ENCODE measurements at regions not wholly inside any gene's neighbourhood (a gene's known extent, or its start where the extent isn't known, plus 50 kb on each side); places are given as distances from the start of the nearest gene placed in this dataset.

GRCh38 chr5:106380736-106381135 lies 1290.0 kb downstream of the EFNA5 start:
- H3K4me3 Mint-ChIP-seq (ENCODE audit: unreplicated experiment), result no peak overlapping the region
- peaks cover 12% of the 10 kb centered on the region for H3K4me1 Mint-ChIP-seq (ENCODE audit: insufficient read depth, unreplicated experiment)
- TF ChIP-seq CTCF (IDR thresholded peaks at IDR 0.05; ENCODE audit: unreplicated experiment), result no peak
- CTCF ChIA-PET, result no interaction called here
- H3K36me3 Mint-ChIP-seq (ENCODE audit: insufficient read depth, unreplicated experiment), result no peaks in the 10 kb centered on the region
- BruUV-seq (replicated peaks), result no TSS peak
- peak; percentile 24 for DNase-seq (ENCODE audit: unreplicated experiment)
- POLR2A ChIA-PET, result no interaction called here
- H3K27ac Mint-ChIP-seq (ENCODE audit: low read depth, unreplicated experiment), result no peak overlapping the region
- no peaks in the 10 kb centered on the region for H3K27me3 Mint-ChIP-seq (ENCODE audit: insufficient read depth, unreplicated experiment)
- intact Hi-C loops (cut with micrococcal nuclease), result no loop called here
- no peaks in the 10 kb centered on the region for H3K9me3 Mint-ChIP-seq (ENCODE audit: unreplicated experiment)

GRCh38 chr5:106376522-106376921 lies 1294.2 kb downstream of the EFNA5 start:
- POLR2A ChIA-PET, result no interaction called here
- DNase-seq (ENCODE audit: unreplicated experiment), result peak; percentile 26
- no peak for TF ChIP-seq CTCF (IDR thresholded peaks at IDR 0.05; ENCODE audit: unreplicated experiment)
- Mint-ChIP-seq H3K9me3 (ENCODE audit: unreplicated experiment) (no peaks in the 10 kb centered on the region), H3K4me3 (ENCODE audit: unreplicated experiment) (no peak overlapping the region), H3K27ac (ENCODE audit: low read depth, unreplicated experiment) (no peak overlapping the region), H3K36me3 (ENCODE audit: insufficient read depth, unreplicated experiment) (no peaks in the 10 kb centered on the region), H3K4me1 (ENCODE audit: insufficient read depth, unreplicated experiment) (peaks cover 12% of the 10 kb centered on the region), H3K27me3 (ENCODE audit: insufficient read depth, unreplicated experiment) (no peaks in the 10 kb centered on the region)
- intact Hi-C loops (cut with micrococcal nuclease), result no loop called here
- CTCF ChIA-PET, result interaction anchor here (0.9 kb wide), 1 partner anchor 78 kb away, joined by 3 read pairs; no protein-coding TSS in a partner anchor
- no TSS peak for BruUV-seq (replicated peaks)

GRCh38 chr5:106374956-106375355 lies 1295.8 kb downstream of the EFNA5 start:
- Mint-ChIP-seq H3K27ac (ENCODE audit: low read depth, unreplicated experiment) (no peak overlapping the region), H3K4me3 (ENCODE audit: unreplicated experiment) (no peak overlapping the region)

GRCh38 chr5:106368021-106368420 lies 1302.7 kb downstream of the EFNA5 start:
- Mint-ChIP-seq H3K4me1 (ENCODE audit: insufficient read depth, unreplicated experiment) (no peaks in the 10 kb centered on the region), H3K27me3 (ENCODE audit: insufficient read depth, unreplicated experiment) (no peaks in the 10 kb centered on the region), H3K27ac (ENCODE audit: low read depth, unreplicated experiment) (no peak overlapping the region), H3K36me3 (ENCODE audit: insufficient read depth, unreplicated experiment) (no peaks in the 10 kb centered on the region), H3K4me3 (ENCODE audit: unreplicated experiment) (no peak overlapping the region), H3K9me3 (ENCODE audit: unreplicated experiment) (peaks cover 20% of the 10 kb centered on the region)
- no TSS peak for BruUV-seq (replicated peaks)
- no peak for DNase-seq (ENCODE audit: unreplicated experiment)
- ChIA-PET POLR2A (no interaction called here), CTCF (no interaction called here)
- no peak for TF ChIP-seq CTCF (IDR thresholded peaks at IDR 0.05; ENCODE audit: unreplicated experiment)
- intact Hi-C loops (cut with micrococcal nuclease), result no loop called here

More at GRCh38 chr5:106374956-106375355, 1295.8 kb downstream of the EFNA5 start:
- Mint-ChIP-seq H3K27me3 (ENCODE audit: insufficient read depth, unreplicated experiment) (no peaks in the 10 kb centered on the region), H3K9me3 (ENCODE audit: unreplicated experiment) (peaks cover 14% of the 10 kb centered on the region), H3K36me3 (ENCODE audit: insufficient read depth, unreplicated experiment) (no peaks in the 10 kb centered on the region), H3K4me1 (ENCODE audit: insufficient read depth, unreplicated experiment) (peaks cover 12% of the 10 kb centered on the region)
- POLR2A ChIA-PET, result no interaction called here
- CTCF ChIA-PET, result interaction anchor here (0.6 kb wide), 1 partner anchor 254 kb away, joined by 3 read pairs; no protein-coding TSS in a partner anchor
- intact Hi-C loops (cut with micrococcal nuclease), result no loop called here
- DNase-seq (ENCODE audit: unreplicated experiment), result no peak
- TF ChIP-seq CTCF (IDR thresholded peaks at IDR 0.05; ENCODE audit: unreplicated experiment), result no peak
- BruUV-seq (replicated peaks), result no TSS peak

Data from MCF 10A (cell line).